Tibial nerve (tissue), 3 donors: ENCODE measurements at regions not wholly inside any gene's neighbourhood (a gene's known extent, or its start where the extent isn't known, plus 50 kb on each side); places are given as distances from the start of the nearest gene placed in this dataset.

ENCODE experiments used
- POLR2A ChIP-seq, 2 donors: fragments of 450-650 bp; IDR thresholded peaks; one replicate each; pipeline ENCODE4 v1.6.1; 2017; ENCODE audit warnings: antibody characterized with exemption in 2 of 2, mild to moderate bottlenecking in 2 of 2, moderate library complexity in 2 of 2
- TF ChIP-seq, protein P1 (sequence below), 5 experiments: fragments of 200-600 bp in 3 of 5; fragments of 450-650 bp in 2 of 5; sonication (generic) in 3 of 5; IDR thresholded peaks; one replicate each; pipeline ENCODE4 v1.5.1; 2016 to 2019; ENCODE audit warnings: antibody characterized with exemption in 5 of 5, mild to moderate bottlenecking in 3 of 5, moderate library complexity in 2 of 5

DNA sequence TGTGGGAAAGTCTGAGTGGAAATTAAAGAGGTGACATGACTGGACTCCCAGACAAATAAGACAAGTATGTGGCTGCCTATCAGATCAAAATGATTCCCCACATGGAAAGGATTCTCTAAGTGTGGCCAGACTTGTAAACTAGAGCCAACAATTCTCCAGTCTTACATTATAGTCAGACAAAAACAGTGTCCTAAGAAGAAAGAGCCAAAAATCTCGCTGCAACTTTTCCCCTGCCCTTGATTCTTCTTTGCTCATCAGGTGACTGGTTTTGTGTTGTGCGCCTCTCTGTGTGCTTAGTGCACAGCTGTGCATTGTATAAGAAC, 164.2 kb upstream of the TARS1 start:
- TF ChIP-seq, protein P1, sequence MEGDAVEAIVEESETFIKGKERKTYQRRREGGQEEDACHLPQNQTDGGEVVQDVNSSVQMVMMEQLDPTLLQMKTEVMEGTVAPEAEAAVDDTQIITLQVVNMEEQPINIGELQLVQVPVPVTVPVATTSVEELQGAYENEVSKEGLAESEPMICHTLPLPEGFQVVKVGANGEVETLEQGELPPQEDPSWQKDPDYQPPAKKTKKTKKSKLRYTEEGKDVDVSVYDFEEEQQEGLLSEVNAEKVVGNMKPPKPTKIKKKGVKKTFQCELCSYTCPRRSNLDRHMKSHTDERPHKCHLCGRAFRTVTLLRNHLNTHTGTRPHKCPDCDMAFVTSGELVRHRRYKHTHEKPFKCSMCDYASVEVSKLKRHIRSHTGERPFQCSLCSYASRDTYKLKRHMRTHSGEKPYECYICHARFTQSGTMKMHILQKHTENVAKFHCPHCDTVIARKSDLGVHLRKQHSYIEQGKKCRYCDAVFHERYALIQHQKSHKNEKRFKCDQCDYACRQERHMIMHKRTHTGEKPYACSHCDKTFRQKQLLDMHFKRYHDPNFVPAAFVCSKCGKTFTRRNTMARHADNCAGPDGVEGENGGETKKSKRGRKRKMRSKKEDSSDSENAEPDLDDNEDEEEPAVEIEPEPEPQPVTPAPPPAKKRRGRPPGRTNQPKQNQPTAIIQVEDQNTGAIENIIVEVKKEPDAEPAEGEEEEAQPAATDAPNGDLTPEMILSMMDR (IDR thresholded peaks at IDR 0.05): no peak
- no peak for TF ChIP-seq POLR2A (IDR thresholded peaks at IDR 0.05)
